ENCODE measurements at regions not wholly inside any gene's neighbourhood (a gene's known extent, or its start where the extent isn't known, plus 50 kb on each side); places are given as distances from the start of the nearest gene placed in this dataset.
"Not testable (repeated sequence)": the region's sequence is repeated elsewhere in the genome, so short reads cannot be mapped to it uniquely, and the experiment has no call there.

DNA sequence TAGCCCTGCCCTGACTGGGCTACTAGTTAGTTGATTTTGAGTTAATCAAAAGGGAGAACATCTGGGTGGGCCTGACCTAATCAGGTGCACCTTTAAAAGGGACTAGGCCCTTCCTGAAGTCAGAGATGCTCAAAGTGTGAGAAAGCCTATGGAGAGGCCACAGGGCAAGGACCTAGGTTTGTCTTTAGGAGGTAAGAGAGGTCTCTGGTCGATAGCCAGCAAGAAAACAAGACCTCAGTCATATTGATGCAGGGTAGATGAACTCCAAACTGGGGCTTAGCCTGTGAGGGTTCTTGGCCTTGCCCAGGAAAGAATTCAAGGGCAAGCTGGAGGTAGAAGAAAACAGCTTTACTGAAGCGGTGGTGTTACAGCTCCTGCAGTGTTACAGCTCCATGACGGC lies 73.8 kb downstream of the NPIPB5 start:
- no CpG with 5 or more reads among the region's 3 CpGs for WGBS (ENCODE audit: extremely low coverage, insufficient coverage, insufficient read length)
- not testable (repeated sequence) for DNase-seq; H2BK12ac ChIP-seq (ENCODE audit: low read length)

GRCh38 chr16:22584941-22585340 lies 74.2 kb downstream of the NPIPB5 start:
- not testable (repeated sequence) for H3K4me2 ChIP-seq (ENCODE audit: low read length); H3K27ac ChIP-seq (ENCODE audit: low read depth, low read length); H3K18ac ChIP-seq (ENCODE audit: low read length); H3K79me1 ChIP-seq (ENCODE audit: low read length); H2AFZ ChIP-seq (ENCODE audit: insufficient read depth, low read length, poor library complexity); H2BK5ac ChIP-seq (ENCODE audit: low read depth, low read length, poor library complexity); H3K9ac ChIP-seq (ENCODE audit: low read length); H3K4me3 ChIP-seq (ENCODE audit: low read depth, low read length); H4K8ac ChIP-seq (ENCODE audit: low read depth, low read length); H3K23ac ChIP-seq (ENCODE audit: low read length); H4K12ac ChIP-seq (ENCODE audit: low read depth, low read length); H3K36me3 ChIP-seq (ENCODE audit: control insufficient read depth in 1 of 2, insufficient read depth in 2 of 2, low read length in 2 of 2); H2BK120ac ChIP-seq (ENCODE audit: insufficient read depth, low read length, poor library complexity); H4K91ac ChIP-seq (ENCODE audit: low read depth, low read length); H3K27me3 ChIP-seq (ENCODE audit: insufficient read depth, low read length); DNase-seq; H3K79me2 ChIP-seq (ENCODE audit: control insufficient read depth, insufficient read depth, low read length, poor library complexity); H2BK12ac ChIP-seq (ENCODE audit: low read length); H3K14ac ChIP-seq (ENCODE audit: low read length); H3K4ac ChIP-seq (ENCODE audit: low read depth, low read length); H3K9me3 ChIP-seq (ENCODE audit: insufficient read depth, low read depth, low read length); H2AK5ac ChIP-seq (ENCODE audit: low read length); H3K4me1 ChIP-seq (ENCODE audit: control insufficient read depth in 1 of 2, insufficient read depth in 2 of 2, low read length in 2 of 2)
- WGBS (ENCODE audit: extremely low coverage, insufficient coverage, insufficient read length): no CpG with 5 or more reads among the region's 5 CpGs

More for the DNA sequence above, 73.8 kb downstream of the NPIPB5 start:
- not testable (repeated sequence) for H4K91ac ChIP-seq (ENCODE audit: low read depth, low read length); H3K9me3 ChIP-seq (ENCODE audit: insufficient read depth, low read depth, low read length); H3K36me3 ChIP-seq (ENCODE audit: control insufficient read depth in 1 of 2, insufficient read depth in 2 of 2, low read length in 2 of 2); H3K4me1 ChIP-seq (ENCODE audit: control insufficient read depth in 1 of 2, insufficient read depth in 2 of 2, low read length in 2 of 2); H3K9ac ChIP-seq (ENCODE audit: low read length); H2BK120ac ChIP-seq (ENCODE audit: insufficient read depth, low read length, poor library complexity); H3K14ac ChIP-seq (ENCODE audit: low read length); H3K27ac ChIP-seq (ENCODE audit: low read depth, low read length); H3K27me3 ChIP-seq (ENCODE audit: insufficient read depth, low read length); H4K8ac ChIP-seq (ENCODE audit: low read depth, low read length); H3K4me2 ChIP-seq (ENCODE audit: low read length); H3K18ac ChIP-seq (ENCODE audit: low read length); H2AK5ac ChIP-seq (ENCODE audit: low read length); H3K79me2 ChIP-seq (ENCODE audit: control insufficient read depth, insufficient read depth, low read length, poor library complexity); H4K12ac ChIP-seq (ENCODE audit: low read depth, low read length); H3K23ac ChIP-seq (ENCODE audit: low read length); H2AFZ ChIP-seq (ENCODE audit: insufficient read depth, low read length, poor library complexity); H3K4ac ChIP-seq (ENCODE audit: low read depth, low read length); H2BK5ac ChIP-seq (ENCODE audit: low read depth, low read length, poor library complexity); H3K4me3 ChIP-seq (ENCODE audit: low read depth, low read length); H3K79me1 ChIP-seq (ENCODE audit: low read length)

- H3K4me2 ChIP-seq (ENCODE audit: low read length): not testable (repeated sequence)
Observed at GRCh38 chr16:22585431-22585830, 74.7 kb downstream of the NPIPB5 start.

DNA sequence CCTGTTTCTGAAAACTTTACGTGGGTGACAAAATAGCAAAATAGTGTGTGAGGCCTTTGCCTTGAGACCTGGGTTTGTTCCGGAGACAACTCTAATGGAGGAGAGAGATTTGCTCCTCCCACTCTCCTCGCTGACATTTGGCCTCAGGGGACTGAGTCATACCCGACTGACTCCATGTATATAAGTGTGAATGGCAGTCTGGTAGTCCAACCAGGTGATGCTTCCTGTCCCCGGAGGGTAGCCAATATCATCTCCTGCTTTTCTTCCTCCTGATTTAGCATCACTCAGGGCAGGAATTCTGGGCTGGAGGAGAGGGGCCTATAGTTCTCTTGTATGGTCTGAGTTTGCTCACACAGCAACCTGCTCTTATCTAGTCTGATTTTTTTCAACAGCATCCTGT lies 76.0 kb downstream of the NPIPB5 start:
- not testable (repeated sequence) for H3K23ac ChIP-seq (ENCODE audit: low read length); H3K4me2 ChIP-seq (ENCODE audit: low read length); H3K79me1 ChIP-seq (ENCODE audit: low read length); H3K9me3 ChIP-seq (ENCODE audit: insufficient read depth, low read depth, low read length); H3K9ac ChIP-seq (ENCODE audit: low read length); H3K4me3 ChIP-seq (ENCODE audit: low read depth, low read length); H3K18ac ChIP-seq (ENCODE audit: low read length); H3K27me3 ChIP-seq (ENCODE audit: insufficient read depth, low read length); H2BK120ac ChIP-seq (ENCODE audit: insufficient read depth, low read length, poor library complexity); H2BK5ac ChIP-seq (ENCODE audit: low read depth, low read length, poor library complexity); H3K4ac ChIP-seq (ENCODE audit: low read depth, low read length); H3K27ac ChIP-seq (ENCODE audit: low read depth, low read length); DNase-seq; H4K12ac ChIP-seq (ENCODE audit: low read depth, low read length); H4K8ac ChIP-seq (ENCODE audit: low read depth, low read length); H4K91ac ChIP-seq (ENCODE audit: low read depth, low read length); H2BK12ac ChIP-seq (ENCODE audit: low read length); H3K14ac ChIP-seq (ENCODE audit: low read length); H3K79me2 ChIP-seq (ENCODE audit: control insufficient read depth, insufficient read depth, low read length, poor library complexity); H3K36me3 ChIP-seq (ENCODE audit: control insufficient read depth in 1 of 2, insufficient read depth in 2 of 2, low read length in 2 of 2); H2AK5ac ChIP-seq (ENCODE audit: low read length); H3K4me1 ChIP-seq (ENCODE audit: control insufficient read depth in 1 of 2, insufficient read depth in 2 of 2, low read length in 2 of 2); H2AFZ ChIP-seq (ENCODE audit: insufficient read depth, low read length, poor library complexity)
- no CpG with 5 or more reads among the region's 5 CpGs for WGBS (ENCODE audit: extremely low coverage, insufficient coverage, insufficient read length)

More at GRCh38 chr16:22585431-22585830, 74.7 kb downstream of the NPIPB5 start:
- DNase-seq; H4K12ac ChIP-seq (ENCODE audit: low read depth, low read length); H3K14ac ChIP-seq (ENCODE audit: low read length); H3K4me3 ChIP-seq (ENCODE audit: low read depth, low read length); H4K8ac ChIP-seq (ENCODE audit: low read depth, low read length); H2AK5ac ChIP-seq (ENCODE audit: low read length); H3K4ac ChIP-seq (ENCODE audit: low read depth, low read length); H2BK120ac ChIP-seq (ENCODE audit: insufficient read depth, low read length, poor library complexity); H3K79me2 ChIP-seq (ENCODE audit: control insufficient read depth, insufficient read depth, low read length, poor library complexity); H2AFZ ChIP-seq (ENCODE audit: insufficient read depth, low read length, poor library complexity); H3K9me3 ChIP-seq (ENCODE audit: insufficient read depth, low read depth, low read length); H3K27ac ChIP-seq (ENCODE audit: low read depth, low read length); H2BK12ac ChIP-seq (ENCODE audit: low read length); H2BK5ac ChIP-seq (ENCODE audit: low read depth, low read length, poor library complexity); H3K79me1 ChIP-seq (ENCODE audit: low read length); H4K91ac ChIP-seq (ENCODE audit: low read depth, low read length); H3K23ac ChIP-seq (ENCODE audit: low read length); H3K36me3 ChIP-seq (ENCODE audit: control insufficient read depth in 1 of 2, insufficient read depth in 2 of 2, low read length in 2 of 2); H3K4me1 ChIP-seq (ENCODE audit: control insufficient read depth in 1 of 2, insufficient read depth in 2 of 2, low read length in 2 of 2); H3K27me3 ChIP-seq (ENCODE audit: insufficient read depth, low read length); H3K9ac ChIP-seq (ENCODE audit: low read length); H3K18ac ChIP-seq (ENCODE audit: low read length): not testable (repeated sequence)
- no CpG with 5 or more reads among the region's 3 CpGs for WGBS (ENCODE audit: extremely low coverage, insufficient coverage, insufficient read length)
